A673 (cell line): ENCODE measurements at regions not wholly inside any gene's neighbourhood (a gene's known extent, or its start where the extent isn't known, plus 50 kb on each side); places are given as distances from the start of the nearest gene placed in this dataset.

Source experiments
- BruUV-seq: library from RNA; stranded (reverse); fragments of 400-500 nt; replicated peaks from 2 replicates; lab custom pipeline; 2021; lab: Mats Ljungman, UMichigan
- CTCF ChIA-PET: fragments of 300-600 bp; sonication (Branson Sonifier 250); formaldehyde crosslinking; loops from one replicate; lab custom pipeline; 2022; ENCODE audit warnings: antibody characterized with exemption; lab: Charles Lee
- POLR2A ChIA-PET: fragments of 300-600 bp; sonication (Branson Sonifier 250); formaldehyde crosslinking; loops from one replicate; lab custom pipeline; 2022; ENCODE audit warnings: antibody characterized with exemption; ENCODE audit not compliant: low non-redundant PET; lab: Charles Lee
- DNase-seq: peaks from one replicate; pipeline ENCODE4 v3.0.0-alpha.2; 2015; ENCODE audit warnings: low spot score
- H3K27ac ChIP-seq: fragments of 200-600 bp; sonication (generic); 2 replicates; pipeline ENCODE4 v1.5.1; 2016; ENCODE audit warnings: mixed run types, low read depth, mild to moderate bottlenecking, mixed read lengths, antibody characterized with exemption, low read length; ENCODE audit not compliant: poor library complexity, severe bottlenecking
- H3K27me3 ChIP-seq: fragments of 200-600 bp; sonication (generic); replicated peaks from 2 replicates; pipeline ENCODE4 v1.6.1; 2017; ENCODE audit warnings: mixed run types, low read depth, mild to moderate bottlenecking, mixed read lengths, antibody characterized with exemption, low read length; ENCODE audit not compliant: insufficient read depth, poor library complexity
- H3K36me3 ChIP-seq: fragments of 200-600 bp; sonication (generic); 2 replicates; pipeline ENCODE4 v1.6.1; 2016; ENCODE audit warnings: mixed run types, mild to moderate bottlenecking, mixed read lengths, antibody characterized with exemption, low read length; ENCODE audit not compliant: insufficient read depth, poor library complexity, severe bottlenecking
- H3K4me1 ChIP-seq: fragments of 200-600 bp; sonication (generic); 2 replicates; pipeline ENCODE4 v1.6.1; 2017; ENCODE audit warnings: mixed run types, mild to moderate bottlenecking, mixed read lengths, antibody characterized with exemption, low read length; ENCODE audit not compliant: insufficient read depth, poor library complexity, severe bottlenecking
- H3K4me3 ChIP-seq: fragments of 200-600 bp; sonication (generic); 2 replicates; pipeline ENCODE4 v1.5.1; 2016; ENCODE audit warnings: low read depth, mixed run types, mild to moderate bottlenecking, mixed read lengths, low read length; ENCODE audit not compliant: poor library complexity, severe bottlenecking
- H3K9me3 ChIP-seq: fragments of 200-600 bp; sonication (generic); 2 replicates; pipeline ENCODE4 v1.6.1; 2016; ENCODE audit warnings: mixed run types, low read depth, mild to moderate bottlenecking, mixed read lengths, antibody characterized with exemption, low read length; ENCODE audit not compliant: poor library complexity, severe bottlenecking
- CTCF ChIP-seq: fragments of 300-800, 200-600 bp; sonication (generic); conservative IDR thresholded peaks from 2 replicates; pipeline ENCODE4 v1.5.1; 2017; ENCODE audit warnings: low read depth, mild to moderate bottlenecking, antibody characterized with exemption, low read length, moderate library complexity, mixed read lengths
- EZH2 ChIP-seq: fragments of 200-600 bp; sonication (generic); IDR thresholded peaks from 2 replicates; pipeline ENCODE4 v1.6.1; 2017; ENCODE audit warnings: borderline replicate concordance, low read depth, mild to moderate bottlenecking, mixed read lengths, antibody characterized with exemption, low read length; ENCODE audit not compliant: poor library complexity, severe bottlenecking
- intact Hi-C: fragments of 100-400 bp; cut with micrococcal nuclease; formaldehyde crosslinking; loops from one replicate; pipeline ENCODE4 v1.10.0; 2022; ENCODE audit not compliant: unreplicated experiment

- no TSS peak for BruUV-seq
- H3K4me3 ChIP-seq: no peak overlapping the region
- H3K9me3 ChIP-seq: no peaks in the 10 kb centered on the region
- POLR2A ChIA-PET: no interaction called here
- H3K4me1 ChIP-seq: no peaks in the 10 kb centered on the region
- no peaks in the 10 kb centered on the region for H3K36me3 ChIP-seq
- H3K27me3 ChIP-seq: peaks cover 7% of the 10 kb centered on the region
- CTCF ChIA-PET: no interaction called here
- intact Hi-C loops: no loop called here
- TF ChIP-seq CTCF (no peak), EZH2 (no peak)
- H3K27ac ChIP-seq: no peak overlapping the region
- DNase-seq: no peak
These were observed 226.2 kb downstream of the DHX35 start for GRCh38 chr20:39188266-39188765.

- intact Hi-C loops: no loop called here
- H3K27ac ChIP-seq: no peak overlapping the region
- no peak overlapping the region for H3K4me3 ChIP-seq
- CTCF ChIA-PET: no interaction called here
- H3K27me3 ChIP-seq: peaks cover 3% of the 10 kb centered on the region
- POLR2A ChIA-PET: no interaction called here
- TF ChIP-seq EZH2: no peak
- no peak for TF ChIP-seq CTCF
- no peaks in the 10 kb centered on the region for H3K9me3 ChIP-seq
- no peaks in the 10 kb centered on the region for H3K4me1 ChIP-seq
- no peak for DNase-seq
- BruUV-seq: no TSS peak
- no peaks in the 10 kb centered on the region for H3K36me3 ChIP-seq
These were observed 219.3 kb downstream of the DHX35 start for GRCh38 chr20:39181490-39181889.

GRCh38 chr20:39176457-39176856, 214.3 kb downstream of the DHX35 start:
- Histone ChIP-seq H3K9me3 (no peaks in the 10 kb centered on the region), H3K4me1 (no peaks in the 10 kb centered on the region), H3K4me3 (no peak overlapping the region), H3K27me3 (peaks cover 11% of the 10 kb centered on the region), H3K27ac (no peak overlapping the region), H3K36me3 (no peaks in the 10 kb centered on the region)
- ChIA-PET CTCF (no interaction called here), POLR2A (no interaction called here)
- TF ChIP-seq EZH2 (no peak), CTCF (no peak)
- DNase-seq: no peak
- intact Hi-C loops: no loop called here
- no TSS peak for BruUV-seq
